SU-DHL-6 (cell line): ENCODE measurements at regions not wholly inside any gene's neighbourhood (a gene's known extent, or its start where the extent isn't known, plus 50 kb on each side); places are given as distances from the start of the nearest gene placed in this dataset.

ENCODE experiments used
- CTCF ChIP-seq: fragments of 200-600 bp; sonication (generic); IDR thresholded peaks from one replicate; pipeline ENCODE4 v1.5.1; 2017; ENCODE audit warnings: antibody characterized with exemption, mild to moderate bottlenecking, low read length, moderate library complexity; ENCODE audit not compliant: insufficient read depth, poor library complexity, severe bottlenecking
- EZH2phosphoT487 ChIP-seq: fragments of 200-600 bp; sonication (generic), shearing (Covaris generic); conservative IDR thresholded peaks from 2 replicates; pipeline ENCODE4 v1.6.1; 2018; ENCODE audit warnings: mild to moderate bottlenecking, antibody characterized with exemption, low read length, moderate library complexity, mixed read lengths

DNA sequence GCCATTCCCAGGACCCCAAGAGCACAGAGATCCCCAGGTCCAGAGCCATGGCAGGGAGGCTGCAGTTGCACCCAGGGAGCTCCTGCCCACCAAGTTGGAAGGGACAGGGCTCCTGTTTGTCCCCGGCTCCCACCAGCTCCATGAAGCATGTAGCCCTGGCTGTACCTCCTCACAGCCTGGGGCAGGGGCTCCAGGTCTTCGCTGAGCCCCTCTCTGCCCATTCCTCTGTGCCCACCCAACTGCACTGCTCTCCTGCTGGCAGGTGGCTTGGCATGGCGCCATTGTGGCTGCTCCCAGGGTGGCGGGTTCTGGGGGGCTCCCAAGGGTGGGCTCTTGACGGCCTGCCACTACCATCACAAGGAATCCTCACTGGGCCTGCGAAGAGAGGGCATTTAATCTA, 197.5 kb upstream of the DAB2 start:
- TF ChIP-seq CTCF (no peak), EZH2phosphoT487 (no peak)
